ENCODE measurements at regions not wholly inside any gene's neighbourhood (a gene's known extent, or its start where the extent isn't known, plus 50 kb on each side); places are given as distances from the start of the nearest gene placed in this dataset.

DNA sequence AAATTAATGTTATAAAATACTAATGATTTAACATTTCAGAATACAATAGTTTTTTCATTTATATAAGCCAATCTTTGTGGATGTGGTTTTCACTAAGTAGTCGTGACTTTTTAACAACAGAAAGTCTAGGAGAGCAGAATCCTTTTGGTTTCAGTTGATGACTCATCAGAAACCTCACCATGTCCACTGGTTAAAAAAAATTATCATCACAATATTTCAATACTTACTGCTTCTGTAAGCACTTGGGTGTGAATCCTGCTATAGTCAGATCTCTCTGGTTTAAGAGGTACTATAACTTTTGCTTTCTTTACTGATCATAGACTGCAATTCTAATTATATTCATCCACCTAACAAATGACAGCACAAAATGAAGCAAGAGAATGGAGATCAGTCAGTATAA, 77.2 kb downstream of the MRPS30 start:
- no peak for DNase-seq (ENCODE audit: low read depth in 1 of 2, low spot score in 1 of 2)
- no peak for ATAC-seq
- CTCF ChIA-PET = no interaction called here
- no peak for FAIRE-seq
- TF ChIP-seq ZNF302 (CRISPR knock-in tag; IDR thresholded peaks at IDR 0.05) (no peak), MAFK (IDR thresholded peaks at IDR 0.05; ENCODE audit: partially characterized antibody) (peak; percentile 64), FOSL2 (IDR thresholded peaks at IDR 0.05) (no peak), FOSL2 (CRISPR knock-in tag; IDR thresholded peaks at IDR 0.05) (peak; percentile 68)
- no peaks in the 10 kb centered on the region for H3K9me3 ChIP-seq
- POLR2A ChIA-PET = no interaction called here
- peaks cover 3% of the 10 kb centered on the region; the same call in 1 of the 3 replicates for H3K4me1 ChIP-seq
- H3K4me2 ChIP-seq = no peak overlapping the region
- H3K4me3 ChIP-seq = no peak overlapping the region
- H3K27ac ChIP-seq = no peak overlapping the region
- WGBS (ENCODE audit: missing lambda C conversion rate) = 17% methylated on average over 1 of the region's 1 CpG

DNA sequence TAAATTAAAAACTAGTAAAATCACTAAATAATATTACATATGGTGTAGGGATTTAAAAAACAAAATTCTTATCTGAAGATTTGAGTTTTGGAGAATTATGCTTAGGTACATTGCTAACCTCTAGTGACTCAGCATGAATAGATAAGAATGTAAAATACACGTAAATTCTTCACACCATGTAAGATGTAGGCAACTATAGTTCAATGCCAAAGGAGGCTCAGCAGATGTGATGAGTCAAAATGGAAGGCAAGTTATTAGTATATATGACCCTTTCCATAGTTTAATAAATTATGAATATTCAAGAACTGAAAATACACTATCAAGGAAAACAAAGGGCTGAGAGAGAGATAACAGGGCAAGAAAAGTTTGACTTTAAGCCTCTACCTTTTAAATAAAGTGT, 79.0 kb downstream of the MRPS30 start:
- ChIA-PET CTCF (no interaction called here), POLR2A (no interaction called here)
- no peaks in the 10 kb centered on the region for H3K4me1 ChIP-seq
- WGBS (ENCODE audit: missing lambda C conversion rate) = 23% methylated on average over 1 of the region's 1 CpG
- FAIRE-seq (no peak), ATAC-seq (no peak), DNase-seq (ENCODE audit: low read depth in 1 of 2, low spot score in 1 of 2) (no peak)
- no peak overlapping the region for H3K4me3 ChIP-seq
- no peak for TF ChIP-seq RARB (CRISPR knock-in tag; IDR thresholded peaks at IDR 0.05)
- TF ChIP-seq, protein P1, sequence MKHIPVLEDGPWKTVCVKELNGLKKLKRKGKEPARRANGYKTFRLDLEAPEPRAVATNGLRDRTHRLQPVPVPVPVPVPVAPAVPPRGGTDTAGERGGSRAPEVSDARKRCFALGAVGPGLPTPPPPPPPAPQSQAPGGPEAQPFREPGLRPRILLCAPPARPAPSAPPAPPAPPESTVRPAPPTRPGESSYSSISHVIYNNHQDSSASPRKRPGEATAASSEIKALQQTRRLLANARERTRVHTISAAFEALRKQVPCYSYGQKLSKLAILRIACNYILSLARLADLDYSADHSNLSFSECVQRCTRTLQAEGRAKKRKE (CRISPR knock-in tag; IDR thresholded peaks at IDR 0.05; ENCODE audit: low read depth) = no peak
- no peak for TF ChIP-seq SREBF2 (IDR thresholded peaks at IDR 0.05)
- TF ChIP-seq HOXB13 (CRISPR knock-in tag; IDR thresholded peaks at IDR 0.05; ENCODE audit: low read depth) = no peak
- no peak for TF ChIP-seq ZFP36 (IDR thresholded peaks at IDR 0.05; ENCODE audit: borderline replicate concordance, partially characterized antibody)
- TF ChIP-seq, protein P2, sequence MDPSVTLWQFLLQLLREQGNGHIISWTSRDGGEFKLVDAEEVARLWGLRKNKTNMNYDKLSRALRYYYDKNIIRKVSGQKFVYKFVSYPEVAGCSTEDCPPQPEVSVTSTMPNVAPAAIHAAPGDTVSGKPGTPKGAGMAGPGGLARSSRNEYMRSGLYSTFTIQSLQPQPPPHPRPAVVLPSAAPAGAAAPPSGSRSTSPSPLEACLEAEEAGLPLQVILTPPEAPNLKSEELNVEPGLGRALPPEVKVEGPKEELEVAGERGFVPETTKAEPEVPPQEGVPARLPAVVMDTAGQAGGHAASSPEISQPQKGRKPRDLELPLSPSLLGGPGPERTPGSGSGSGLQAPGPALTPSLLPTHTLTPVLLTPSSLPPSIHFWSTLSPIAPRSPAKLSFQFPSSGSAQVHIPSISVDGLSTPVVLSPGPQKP (IDR thresholded peaks at IDR 0.05; ENCODE audit: low read depth, low read length) = no peak
- TF ChIP-seq, protein P3, sequence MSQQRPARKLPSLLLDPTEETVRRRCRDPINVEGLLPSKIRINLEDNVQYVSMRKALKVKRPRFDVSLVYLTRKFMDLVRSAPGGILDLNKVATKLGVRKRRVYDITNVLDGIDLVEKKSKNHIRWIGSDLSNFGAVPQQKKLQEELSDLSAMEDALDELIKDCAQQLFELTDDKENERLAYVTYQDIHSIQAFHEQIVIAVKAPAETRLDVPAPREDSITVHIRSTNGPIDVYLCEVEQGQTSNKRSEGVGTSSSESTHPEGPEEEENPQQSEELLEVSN (IDR thresholded peaks at IDR 0.05; ENCODE audit: borderline replicate concordance, low read depth) = no peak
- TF ChIP-seq, protein P4, sequence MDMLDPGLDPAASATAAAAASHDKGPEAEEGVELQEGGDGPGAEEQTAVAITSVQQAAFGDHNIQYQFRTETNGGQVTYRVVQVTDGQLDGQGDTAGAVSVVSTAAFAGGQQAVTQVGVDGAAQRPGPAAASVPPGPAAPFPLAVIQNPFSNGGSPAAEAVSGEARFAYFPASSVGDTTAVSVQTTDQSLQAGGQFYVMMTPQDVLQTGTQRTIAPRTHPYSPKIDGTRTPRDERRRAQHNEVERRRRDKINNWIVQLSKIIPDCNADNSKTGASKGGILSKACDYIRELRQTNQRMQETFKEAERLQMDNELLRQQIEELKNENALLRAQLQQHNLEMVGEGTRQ (IDR thresholded peaks at IDR 0.05) = no peak
- TF ChIP-seq, protein P5, sequence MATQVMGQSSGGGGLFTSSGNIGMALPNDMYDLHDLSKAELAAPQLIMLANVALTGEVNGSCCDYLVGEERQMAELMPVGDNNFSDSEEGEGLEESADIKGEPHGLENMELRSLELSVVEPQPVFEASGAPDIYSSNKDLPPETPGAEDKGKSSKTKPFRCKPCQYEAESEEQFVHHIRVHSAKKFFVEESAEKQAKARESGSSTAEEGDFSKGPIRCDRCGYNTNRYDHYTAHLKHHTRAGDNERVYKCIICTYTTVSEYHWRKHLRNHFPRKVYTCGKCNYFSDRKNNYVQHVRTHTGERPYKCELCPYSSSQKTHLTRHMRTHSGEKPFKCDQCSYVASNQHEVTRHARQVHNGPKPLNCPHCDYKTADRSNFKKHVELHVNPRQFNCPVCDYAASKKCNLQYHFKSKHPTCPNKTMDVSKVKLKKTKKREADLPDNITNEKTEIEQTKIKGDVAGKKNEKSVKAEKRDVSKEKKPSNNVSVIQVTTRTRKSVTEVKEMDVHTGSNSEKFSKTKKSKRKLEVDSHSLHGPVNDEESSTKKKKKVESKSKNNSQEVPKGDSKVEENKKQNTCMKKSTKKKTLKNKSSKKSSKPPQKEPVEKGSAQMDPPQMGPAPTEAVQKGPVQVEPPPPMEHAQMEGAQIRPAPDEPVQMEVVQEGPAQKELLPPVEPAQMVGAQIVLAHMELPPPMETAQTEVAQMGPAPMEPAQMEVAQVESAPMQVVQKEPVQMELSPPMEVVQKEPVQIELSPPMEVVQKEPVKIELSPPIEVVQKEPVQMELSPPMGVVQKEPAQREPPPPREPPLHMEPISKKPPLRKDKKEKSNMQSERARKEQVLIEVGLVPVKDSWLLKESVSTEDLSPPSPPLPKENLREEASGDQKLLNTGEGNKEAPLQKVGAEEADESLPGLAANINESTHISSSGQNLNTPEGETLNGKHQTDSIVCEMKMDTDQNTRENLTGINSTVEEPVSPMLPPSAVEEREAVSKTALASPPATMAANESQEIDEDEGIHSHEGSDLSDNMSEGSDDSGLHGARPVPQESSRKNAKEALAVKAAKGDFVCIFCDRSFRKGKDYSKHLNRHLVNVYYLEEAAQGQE (IDR thresholded peaks at IDR 0.05) = no peak
- TF ChIP-seq CHD4 (IDR thresholded peaks at IDR 0.05; ENCODE audit: borderline replicate concordance) = no peak
- no peak overlapping the region for H3K27ac ChIP-seq
- H3K9me3 ChIP-seq = no peaks in the 10 kb centered on the region
- no peak overlapping the region for H3K4me2 ChIP-seq

DNA sequence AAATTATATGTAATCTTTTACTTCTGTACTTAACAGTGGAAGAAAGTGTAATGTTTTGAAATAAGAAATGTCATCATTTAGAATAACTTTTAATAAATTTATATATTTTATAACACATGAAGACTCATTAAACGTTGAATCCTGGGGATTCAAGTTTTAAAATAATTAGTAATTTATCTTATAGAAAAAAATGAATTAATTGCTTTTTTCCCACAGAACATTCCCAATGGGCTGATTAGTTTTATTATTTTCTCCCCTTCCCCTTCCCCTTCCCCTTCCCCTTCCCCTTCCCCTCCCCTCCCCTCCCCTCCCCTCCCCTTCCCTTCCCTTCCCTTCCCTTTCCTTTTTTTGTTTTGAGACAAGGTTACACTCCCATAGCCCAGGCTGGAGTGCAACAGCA, 79.7 kb downstream of the MRPS30 start:
- Histone ChIP-seq H3K4me3 (no peak overlapping the region), H3K27ac (no peak overlapping the region), H3K9me3 (no peaks in the 10 kb centered on the region), H3K4me2 (no peak overlapping the region), H3K4me1 (no peaks in the 10 kb centered on the region)
- DNase-seq (ENCODE audit: low read depth in 1 of 2, low spot score in 1 of 2) = no peak
- 9% methylated on average over 1 of the region's 1 CpG for WGBS (ENCODE audit: missing lambda C conversion rate)
- no peak for FAIRE-seq
- POLR2A ChIA-PET = no interaction called here
- CTCF ChIA-PET = no interaction called here
- ATAC-seq = no peak
- TF ChIP-seq CHD2 (IDR thresholded peaks at IDR 0.05; ENCODE audit: low read length, partially characterized antibody) (no peak), KDM5A (IDR thresholded peaks at IDR 0.05) (no peak), HDAC2 (IDR thresholded peaks at IDR 0.05) (no peak), CBX8 (IDR thresholded peaks at IDR 0.05) (no peak), EP300 (IDR thresholded peaks at IDR 0.05) (no peak)
- TF ChIP-seq, protein P6, sequence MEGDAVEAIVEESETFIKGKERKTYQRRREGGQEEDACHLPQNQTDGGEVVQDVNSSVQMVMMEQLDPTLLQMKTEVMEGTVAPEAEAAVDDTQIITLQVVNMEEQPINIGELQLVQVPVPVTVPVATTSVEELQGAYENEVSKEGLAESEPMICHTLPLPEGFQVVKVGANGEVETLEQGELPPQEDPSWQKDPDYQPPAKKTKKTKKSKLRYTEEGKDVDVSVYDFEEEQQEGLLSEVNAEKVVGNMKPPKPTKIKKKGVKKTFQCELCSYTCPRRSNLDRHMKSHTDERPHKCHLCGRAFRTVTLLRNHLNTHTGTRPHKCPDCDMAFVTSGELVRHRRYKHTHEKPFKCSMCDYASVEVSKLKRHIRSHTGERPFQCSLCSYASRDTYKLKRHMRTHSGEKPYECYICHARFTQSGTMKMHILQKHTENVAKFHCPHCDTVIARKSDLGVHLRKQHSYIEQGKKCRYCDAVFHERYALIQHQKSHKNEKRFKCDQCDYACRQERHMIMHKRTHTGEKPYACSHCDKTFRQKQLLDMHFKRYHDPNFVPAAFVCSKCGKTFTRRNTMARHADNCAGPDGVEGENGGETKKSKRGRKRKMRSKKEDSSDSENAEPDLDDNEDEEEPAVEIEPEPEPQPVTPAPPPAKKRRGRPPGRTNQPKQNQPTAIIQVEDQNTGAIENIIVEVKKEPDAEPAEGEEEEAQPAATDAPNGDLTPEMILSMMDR (IDR thresholded peaks at IDR 0.05) = no peak
- TF ChIP-seq, protein P5 (IDR thresholded peaks at IDR 0.05) = no peak
- TF ChIP-seq, protein P7, sequence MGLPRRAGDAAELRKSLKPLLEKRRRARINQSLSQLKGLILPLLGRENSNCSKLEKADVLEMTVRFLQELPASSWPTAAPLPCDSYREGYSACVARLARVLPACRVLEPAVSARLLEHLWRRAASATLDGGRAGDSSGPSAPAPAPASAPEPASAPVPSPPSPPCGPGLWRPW (IDR thresholded peaks at IDR 0.05) = no peak
